HCT116 (cell line): ENCODE measurements at regions not wholly inside any gene's neighbourhood (a gene's known extent, or its start where the extent isn't known, plus 50 kb on each side); places are given as distances from the start of the nearest gene placed in this dataset.

ENCODE experiments used
- CBX3 ChIP-seq: IDR thresholded peaks from 2 replicates; pipeline ENCODE4 v1.6.1; 2012; ENCODE audit warnings: low read depth
- CEBPB ChIP-seq: IDR thresholded peaks from 2 replicates; pipeline ENCODE4 v1.6.1; 2012; ENCODE audit warnings: low read depth
- CTCF ChIP-seq, 3 experiments: fragments of 200-600 bp in 1 of 3; sonication (generic) in 1 of 3; IDR thresholded peaks in 2 of 3; conservative IDR thresholded peaks in 1 of 3; 2 replicates each; pipeline ENCODE4 v1.5.1; 2012 to 2017; ENCODE audit warnings: low read depth in 2 of 3, low read length in 2 of 3, antibody characterized with exemption in 1 of 3, borderline replicate concordance in 1 of 3, control low read depth in 1 of 3, mild to moderate bottlenecking in 1 of 3, mixed read lengths in 1 of 3, mixed run types in 1 of 3, moderate library complexity in 1 of 3; ENCODE audit not compliant: insufficient read depth in 1 of 3
- EZH2 ChIP-seq: fragments of 200-600 bp; sonication (generic); IDR thresholded peaks from 2 replicates; pipeline ENCODE4 v1.6.1; 2017; ENCODE audit warnings: antibody characterized with exemption, mixed run types
- POLR2AphosphoS5 ChIP-seq: IDR thresholded peaks from 2 replicates; pipeline ENCODE4 v1.6.1; 2011; ENCODE audit warnings: mild to moderate bottlenecking, low read depth, low read length, moderate library complexity
- RAD21 ChIP-seq: IDR thresholded peaks from 2 replicates; pipeline ENCODE4 v1.6.1; 2012; ENCODE audit warnings: low read depth, mild to moderate bottlenecking
- REST ChIP-seq: IDR thresholded peaks from 2 replicates; pipeline ENCODE4 v1.6.1; 2012; ENCODE audit warnings: low read depth
- SIN3A ChIP-seq: IDR thresholded peaks from 2 replicates; pipeline ENCODE4 v1.6.1; 2012; ENCODE audit warnings: low read depth

- no peak for TF ChIP-seq CTCF (IDR thresholded peaks at IDR 0.05 in 2 of 3, conservative IDR thresholded peaks at IDR 0.05 in 1 of 3; ENCODE audit: borderline replicate concordance in 1 of 3, insufficient read depth in 1 of 3, low read depth in 2 of 3, low read length in 2 of 3)
- TF ChIP-seq REST: no peak
- TF ChIP-seq POLR2AphosphoS5: no peak
- TF ChIP-seq EZH2: no peak
- no peak for TF ChIP-seq SIN3A
- TF ChIP-seq CEBPB: no peak
- TF ChIP-seq CBX3: no peak
- TF ChIP-seq RAD21: no peak
Observed at GRCh38 chr2:16111838-16112210, 171.5 kb downstream of the MYCN start.
